NCI-H1436 (cell line): ENCODE measurements at regions not wholly inside any gene's neighbourhood (a gene's known extent, or its start where the extent isn't known, plus 50 kb on each side); places are given as distances from the start of the nearest gene placed in this dataset.
"Not testable (repeated sequence)": the region's sequence is repeated elsewhere in the genome, so short reads cannot be mapped to it uniquely, and the experiment has no call there.

Experiments
- DNase-seq: peaks from one replicate; lab custom pipeline; 2025; lab: John Stamatoyannopoulos, UW

GRCh38 chr2:43070030-43070429 is 156.4 kb downstream of the ZFP36L2 start:
- DNase-seq: no peak

GRCh38 chr2:43068631-43069517 is 157.5 kb downstream of the ZFP36L2 start:
- no peak for DNase-seq

- DNase-seq: no peak
Measured at GRCh38 chr2:43068041-43068533, 158.3 kb downstream of the ZFP36L2 start.

- DNase-seq: no peak
Measured at GRCh38 chr2:43067254-43068040, 159.0 kb downstream of the ZFP36L2 start.

- DNase-seq: not testable (repeated sequence)
Measured at GRCh38 chr2:43066541-43067253, 159.7 kb downstream of the ZFP36L2 start.

- no peak for DNase-seq
Measured at GRCh38 chr2:43065871-43066270, 160.5 kb downstream of the ZFP36L2 start.

- DNase-seq: no peak
Measured at GRCh38 chr2:43065036-43065435, 161.4 kb downstream of the ZFP36L2 start.

GRCh38 chr2:43063096-43063495 is 163.3 kb downstream of the ZFP36L2 start:
- DNase-seq: not testable (repeated sequence)

GRCh38 chr2:43062058-43062457 is 164.3 kb downstream of the ZFP36L2 start:
- no peak for DNase-seq

GRCh38 chr2:43060390-43061016 is 165.9 kb downstream of the ZFP36L2 start:
- DNase-seq: no peak

- DNase-seq: peak; percentile 14
Measured at GRCh38 chr2:43059183-43059897, 167.1 kb downstream of the ZFP36L2 start.

GRCh38 chr2:43058726-43059110 is 167.7 kb downstream of the ZFP36L2 start:
- no peak for DNase-seq

- no peak for DNase-seq
Measured at GRCh38 chr2:43057742-43058725, 168.4 kb downstream of the ZFP36L2 start.

GRCh38 chr2:43057026-43057741 is 169.2 kb downstream of the ZFP36L2 start:
- DNase-seq: no peak

GRCh38 chr2:43055985-43056384 is 170.4 kb downstream of the ZFP36L2 start:
- DNase-seq: no peak

GRCh38 chr2:43055086-43055912 is 171.1 kb downstream of the ZFP36L2 start:
- DNase-seq: no peak

- DNase-seq: no peak
Measured at GRCh38 chr2:43054367-43054766, 172.0 kb downstream of the ZFP36L2 start.

- no peak for DNase-seq
Measured at GRCh38 chr2:43052944-43053306, 173.5 kb downstream of the ZFP36L2 start.
